HUES6 (cell line): ENCODE measurements at regions not wholly inside any gene's neighbourhood (a gene's known extent, or its start where the extent isn't known, plus 50 kb on each side); places are given as distances from the start of the nearest gene placed in this dataset.

Experiments used
- H3K27ac ChIP-seq: 2 replicates; pipeline ENCODE4 v1.7.0; 2013; ENCODE audit warnings: low read depth, mild to moderate bottlenecking, low read length, inconsistent platforms
- H3K27me3 ChIP-seq: 2 replicates; pipeline ENCODE4 v1.6.1; 2013; ENCODE audit warnings: low read length; ENCODE audit not compliant: control insufficient read depth, insufficient read depth
- H3K36me3 ChIP-seq: 2 replicates; pipeline ENCODE4 v1.6.1; 2013; ENCODE audit warnings: low read length; ENCODE audit not compliant: control insufficient read depth, insufficient read depth
- H3K4me1 ChIP-seq: 2 replicates; pipeline ENCODE4 v1.6.1; 2013; ENCODE audit warnings: low read length; ENCODE audit not compliant: control insufficient read depth, insufficient read depth
- H3K4me3 ChIP-seq: 2 replicates; pipeline ENCODE4 v1.5.1; 2013; ENCODE audit warnings: low read depth, low read length
- H3K9ac ChIP-seq: one replicate; pipeline ENCODE4 v1.6.1; 2013; ENCODE audit warnings: mild to moderate bottlenecking, low read length
- H3K9me3 ChIP-seq: 2 replicates; pipeline ENCODE4 v1.6.1; 2013; ENCODE audit warnings: low read depth, low read length; ENCODE audit not compliant: control insufficient read depth, insufficient read depth

DNA sequence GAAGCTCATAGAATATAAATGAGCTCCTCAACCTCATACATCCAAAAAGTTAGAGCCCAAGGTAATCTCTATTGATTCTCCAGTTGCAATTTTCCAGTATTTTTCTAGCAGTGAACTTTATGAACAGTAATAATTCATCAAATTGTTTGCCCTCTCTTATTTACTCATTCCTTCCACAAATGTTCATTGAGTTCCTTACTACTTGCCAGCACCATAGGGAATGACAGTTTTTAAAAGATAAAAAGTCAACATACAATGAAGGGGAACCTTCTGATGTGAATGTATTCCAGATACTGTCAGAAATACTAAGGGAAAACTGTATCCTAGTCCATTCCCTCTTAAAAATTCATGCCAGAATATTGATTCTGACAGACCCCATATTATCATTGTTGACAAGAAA lies 277.0 kb upstream of the C1orf87 start:
- Histone ChIP-seq H3K9ac (no peak overlapping the region), H3K27me3 (no peaks in the 10 kb centered on the region), H3K27ac (no peak overlapping the region), H3K9me3 (no peaks in the 10 kb centered on the region), H3K4me3 (no peak overlapping the region), H3K36me3 (no peaks in the 10 kb centered on the region), H3K4me1 (no peaks in the 10 kb centered on the region)

DNA sequence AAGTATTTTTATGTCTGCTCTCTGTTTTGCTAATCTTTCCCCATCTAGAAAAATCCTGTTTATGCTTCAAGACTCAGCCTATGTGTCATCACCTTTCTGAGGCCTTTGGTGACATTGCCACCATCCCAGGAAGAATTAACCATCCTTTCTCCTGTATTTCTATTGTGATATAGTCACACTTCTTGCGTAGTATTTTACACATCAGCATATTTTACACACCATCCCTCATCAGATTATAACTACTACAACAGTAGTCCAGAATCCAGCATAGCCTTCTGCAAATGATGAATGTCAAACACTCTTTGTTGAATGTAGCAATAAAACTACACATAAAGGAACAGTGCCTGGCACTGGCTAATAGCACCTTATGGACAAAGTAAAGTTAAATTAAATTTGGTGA lies 275.3 kb upstream of the C1orf87 start:
- Histone ChIP-seq H3K36me3 (no peaks in the 10 kb centered on the region), H3K27ac (no peak overlapping the region), H3K9me3 (no peaks in the 10 kb centered on the region), H3K4me1 (no peaks in the 10 kb centered on the region), H3K9ac (no peak overlapping the region), H3K27me3 (no peaks in the 10 kb centered on the region), H3K4me3 (no peak overlapping the region)

DNA sequence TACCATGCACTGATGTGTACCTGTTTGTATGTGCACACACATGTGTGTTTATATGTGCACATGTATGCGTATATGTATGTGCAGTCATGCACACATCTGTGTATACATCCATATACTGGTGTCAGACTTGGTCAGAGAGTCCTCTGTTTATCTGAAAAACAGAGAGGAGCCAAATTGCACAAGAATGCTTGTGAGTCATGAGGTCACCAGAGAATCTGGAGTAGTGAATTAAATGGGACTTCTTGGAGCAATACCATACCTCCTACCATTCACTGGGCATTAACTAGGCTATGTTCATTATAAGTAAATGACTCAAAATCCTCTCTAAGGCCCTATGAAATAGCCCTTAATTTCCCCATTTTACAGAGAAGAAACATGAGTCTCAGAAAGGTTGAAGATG lies 272.1 kb upstream of the C1orf87 start:
- Histone ChIP-seq H3K27ac (no peak overlapping the region), H3K27me3 (no peaks in the 10 kb centered on the region), H3K36me3 (no peaks in the 10 kb centered on the region), H3K9ac (no peak overlapping the region), H3K4me1 (no peaks in the 10 kb centered on the region), H3K4me3 (no peak overlapping the region), H3K9me3 (no peaks in the 10 kb centered on the region)

DNA sequence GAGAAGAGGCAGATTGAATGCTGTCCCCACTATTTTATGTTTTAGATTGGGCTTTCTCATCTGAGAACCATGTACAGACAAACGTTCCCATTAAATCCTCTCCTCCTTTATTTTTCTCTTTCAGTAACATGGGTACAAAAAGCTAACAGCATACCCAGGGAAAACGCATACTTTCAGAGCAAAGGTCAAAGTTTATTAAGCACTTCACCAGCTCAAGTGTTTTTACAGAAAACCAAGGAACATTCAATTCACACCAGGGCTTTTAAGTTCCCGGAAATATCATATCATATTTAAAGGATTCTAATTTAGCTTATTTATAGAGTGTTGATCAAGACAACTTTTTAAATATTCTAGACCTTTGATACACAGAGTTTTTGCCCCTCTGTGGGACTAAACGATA lies 271.5 kb upstream of the C1orf87 start:
- Histone ChIP-seq H3K9ac (no peak overlapping the region), H3K36me3 (no peaks in the 10 kb centered on the region), H3K4me3 (no peak overlapping the region), H3K27me3 (no peaks in the 10 kb centered on the region), H3K9me3 (no peaks in the 10 kb centered on the region), H3K4me1 (no peaks in the 10 kb centered on the region), H3K27ac (no peak overlapping the region)

DNA sequence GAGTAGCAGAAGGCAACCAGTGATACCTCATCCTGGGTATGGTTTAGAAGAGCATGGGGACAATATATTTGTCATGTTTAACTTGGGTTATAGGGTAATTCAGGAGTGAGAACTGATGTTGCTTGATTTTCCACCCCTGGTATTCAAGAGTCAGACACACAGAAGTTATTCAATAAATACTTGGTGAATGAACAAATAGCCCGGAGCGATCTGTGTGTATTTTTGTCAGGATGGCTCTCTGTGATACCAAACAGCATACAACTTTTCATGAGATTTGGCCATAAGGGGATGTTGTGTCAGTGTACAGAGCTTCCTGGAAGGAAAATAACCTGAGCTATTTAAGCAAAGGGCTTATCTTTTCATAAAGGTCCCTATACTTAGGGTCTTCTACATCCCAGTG lies 270.2 kb upstream of the C1orf87 start:
- H3K36me3 ChIP-seq = no peaks in the 10 kb centered on the region
- no peak overlapping the region for H3K4me3 ChIP-seq
- H3K27ac ChIP-seq = no peak overlapping the region
- H3K4me1 ChIP-seq = no peaks in the 10 kb centered on the region
- no peaks in the 10 kb centered on the region for H3K27me3 ChIP-seq
- no peak overlapping the region for H3K9ac ChIP-seq
- no peaks in the 10 kb centered on the region for H3K9me3 ChIP-seq

DNA sequence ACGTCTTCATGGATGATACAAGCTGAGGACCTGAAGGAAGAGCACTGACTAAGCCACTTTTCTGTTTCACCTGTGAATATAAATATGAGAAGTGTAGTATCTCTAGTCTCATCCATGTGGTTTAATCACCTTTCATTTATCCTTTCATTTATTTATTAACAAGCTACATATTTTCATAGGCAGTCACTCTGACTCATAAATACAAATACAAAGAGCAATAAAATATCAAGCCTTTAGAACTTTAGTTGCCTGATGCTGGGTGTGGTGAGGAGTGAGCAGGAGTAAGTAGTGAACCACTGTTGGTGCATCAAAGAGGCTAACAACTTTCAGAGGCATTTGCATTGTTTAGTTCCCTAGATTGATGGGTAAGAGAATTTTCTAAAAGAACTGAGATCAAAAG lies 269.0 kb upstream of the C1orf87 start:
- H3K9me3 ChIP-seq = no peaks in the 10 kb centered on the region
- no peak overlapping the region for H3K9ac ChIP-seq
- H3K36me3 ChIP-seq = no peaks in the 10 kb centered on the region
- H3K4me1 ChIP-seq = no peaks in the 10 kb centered on the region
- no peak overlapping the region for H3K4me3 ChIP-seq
- H3K27me3 ChIP-seq = no peaks in the 10 kb centered on the region
- no peak overlapping the region for H3K27ac ChIP-seq

DNA sequence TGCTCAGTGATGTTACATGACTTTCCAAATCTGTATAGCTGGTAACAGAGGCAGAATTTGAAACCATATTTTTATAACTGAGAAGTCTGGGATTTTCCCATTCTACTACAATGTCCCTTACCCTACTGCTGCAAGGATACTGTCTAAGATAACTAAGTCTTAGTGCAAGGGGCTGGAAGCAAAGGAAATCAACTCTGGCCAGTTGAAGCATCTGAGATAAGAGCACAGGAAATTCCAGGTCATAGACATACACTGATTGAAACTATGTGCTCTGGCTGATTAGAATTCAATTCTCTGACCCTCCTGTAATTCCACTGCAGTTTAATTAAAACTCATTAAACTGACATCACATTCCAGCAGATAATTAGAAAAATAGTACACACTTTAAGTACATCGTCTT lies 267.7 kb upstream of the C1orf87 start:
- H3K4me1 ChIP-seq = no peaks in the 10 kb centered on the region
- H3K9ac ChIP-seq = no peak overlapping the region
- H3K27me3 ChIP-seq = no peaks in the 10 kb centered on the region
- H3K36me3 ChIP-seq = no peaks in the 10 kb centered on the region
- H3K4me3 ChIP-seq = no peak overlapping the region
- no peaks in the 10 kb centered on the region for H3K9me3 ChIP-seq
- H3K27ac ChIP-seq = no peak overlapping the region

DNA sequence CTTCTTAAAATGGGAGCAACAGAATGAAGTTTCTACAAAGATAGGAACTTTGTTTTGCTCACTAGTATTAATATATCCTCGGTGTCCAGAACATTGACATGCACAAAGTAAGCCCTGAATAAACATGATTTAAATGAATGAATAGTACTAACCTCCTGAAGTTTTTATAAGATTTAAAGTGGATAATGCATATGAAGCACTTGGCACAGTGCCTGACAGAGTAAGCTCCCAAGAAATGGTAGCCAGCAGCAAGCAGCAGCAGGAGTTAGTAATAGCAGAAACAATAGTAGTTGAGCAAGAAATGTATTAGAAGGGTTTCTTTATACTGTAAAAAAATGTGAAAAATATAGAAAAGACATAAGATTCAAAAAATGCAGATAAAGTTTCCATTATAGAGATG lies 258.1 kb upstream of the C1orf87 start:
- Histone ChIP-seq H3K4me3 (no peak overlapping the region), H3K27me3 (no peaks in the 10 kb centered on the region), H3K36me3 (no peaks in the 10 kb centered on the region), H3K4me1 (no peaks in the 10 kb centered on the region), H3K27ac (no peak overlapping the region), H3K9me3 (peaks cover 3% of the 10 kb centered on the region; the same call in 1 of the 2 replicates), H3K9ac (no peak overlapping the region)

DNA sequence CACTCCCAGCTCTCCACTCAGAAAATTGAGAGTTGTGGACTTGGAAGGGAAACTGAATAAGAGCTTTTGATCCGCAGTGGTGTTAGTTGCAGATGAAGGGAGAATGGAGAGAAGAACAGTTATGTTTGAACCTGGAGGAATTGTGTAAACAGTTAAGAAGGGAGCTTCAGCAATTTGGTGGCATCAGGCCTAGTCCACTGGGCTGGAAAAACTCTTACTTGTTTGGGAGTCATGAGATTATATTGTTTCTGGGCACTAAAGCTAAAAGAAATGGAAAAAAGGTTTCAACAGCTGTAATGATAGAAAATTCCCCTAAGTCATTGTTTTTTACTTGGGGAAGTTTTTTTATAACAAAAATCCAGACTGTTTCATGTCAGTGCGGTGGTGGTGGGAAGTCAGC lies 256.1 kb upstream of the C1orf87 start:
- no peaks in the 10 kb centered on the region for H3K27me3 ChIP-seq
- H3K9ac ChIP-seq = no peak overlapping the region
- H3K4me1 ChIP-seq = no peaks in the 10 kb centered on the region
- no peak overlapping the region for H3K4me3 ChIP-seq
- H3K9me3 ChIP-seq = peaks cover 3% of the 10 kb centered on the region; the same call in 1 of the 2 replicates
- H3K27ac ChIP-seq = no peak overlapping the region
- no peaks in the 10 kb centered on the region for H3K36me3 ChIP-seq

DNA sequence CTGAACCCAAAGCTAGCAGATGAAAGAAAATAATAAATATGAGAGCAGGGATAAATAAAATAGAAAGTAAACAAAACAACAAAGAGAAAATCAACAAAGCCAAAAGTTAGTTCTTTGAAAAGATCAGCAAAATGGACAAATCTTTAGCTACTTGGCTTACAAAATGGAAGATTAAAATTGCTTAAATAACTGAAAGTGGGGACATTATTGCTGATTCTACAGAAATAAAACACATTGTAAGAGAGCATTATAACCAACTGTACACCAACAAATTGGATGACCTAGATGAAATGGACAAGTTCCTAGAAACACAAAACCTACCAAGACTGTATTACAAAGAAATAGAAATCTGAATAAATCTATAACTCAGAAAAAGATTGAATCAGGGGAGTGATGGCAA lies 238.3 kb upstream of the C1orf87 start:
- Histone ChIP-seq H3K4me3 (no peak overlapping the region), H3K36me3 (no peaks in the 10 kb centered on the region), H3K27me3 (no peaks in the 10 kb centered on the region), H3K9ac (no peak overlapping the region), H3K9me3 (no peaks in the 10 kb centered on the region), H3K4me1 (no peaks in the 10 kb centered on the region), H3K27ac (no peak overlapping the region)

DNA sequence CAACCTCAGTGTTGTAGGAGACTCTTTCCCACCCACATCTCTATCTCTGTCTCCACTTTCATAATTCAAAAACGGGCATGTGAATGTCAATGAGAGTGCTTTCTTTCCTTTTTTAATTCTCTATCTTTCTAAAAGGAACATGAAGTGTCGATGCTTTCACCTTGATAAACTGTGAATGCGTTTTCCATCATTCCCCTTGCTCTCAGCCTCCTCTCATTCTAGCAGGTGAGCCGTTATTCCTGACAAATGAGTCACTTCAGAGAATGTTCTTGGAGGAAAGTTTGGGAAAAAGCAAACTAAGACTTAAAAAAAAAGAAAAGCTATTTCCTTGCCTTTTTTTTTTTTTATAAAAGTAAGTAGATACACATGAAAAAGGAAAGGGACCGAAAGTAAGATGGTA lies 226.0 kb upstream of the C1orf87 start:
- Histone ChIP-seq H3K9ac (no peak overlapping the region), H3K27ac (no peak overlapping the region), H3K4me1 (no peaks in the 10 kb centered on the region), H3K36me3 (no peaks in the 10 kb centered on the region), H3K9me3 (no peaks in the 10 kb centered on the region), H3K4me3 (no peak overlapping the region), H3K27me3 (no peaks in the 10 kb centered on the region)

DNA sequence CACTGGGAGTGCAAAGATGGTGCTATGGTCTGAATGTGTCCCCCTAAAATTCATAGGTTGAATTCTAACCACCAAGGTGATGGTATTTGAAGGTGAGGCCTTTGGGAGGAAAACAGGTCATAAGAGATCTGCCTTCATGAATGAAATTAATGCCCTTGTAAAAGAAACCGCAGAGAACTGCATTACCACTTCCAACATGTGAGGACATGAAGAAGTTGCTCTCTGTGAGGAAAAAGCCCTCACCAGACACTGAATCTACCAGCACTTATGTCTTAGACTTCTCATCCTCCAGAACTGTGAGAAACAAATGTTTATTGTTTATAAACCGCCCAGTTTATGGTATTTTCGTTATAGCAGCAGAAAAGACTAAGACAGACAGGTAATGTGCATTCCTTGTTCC lies 224.7 kb upstream of the C1orf87 start:
- Histone ChIP-seq H3K27me3 (no peaks in the 10 kb centered on the region), H3K27ac (no peak overlapping the region), H3K36me3 (no peaks in the 10 kb centered on the region), H3K9me3 (no peaks in the 10 kb centered on the region), H3K4me3 (no peak overlapping the region), H3K9ac (no peak overlapping the region), H3K4me1 (no peaks in the 10 kb centered on the region)
